ENCODE measurements at regions not wholly inside any gene's neighbourhood (a gene's known extent, or its start where the extent isn't known, plus 50 kb on each side); places are given as distances from the start of the nearest gene placed in this dataset.

DNA sequence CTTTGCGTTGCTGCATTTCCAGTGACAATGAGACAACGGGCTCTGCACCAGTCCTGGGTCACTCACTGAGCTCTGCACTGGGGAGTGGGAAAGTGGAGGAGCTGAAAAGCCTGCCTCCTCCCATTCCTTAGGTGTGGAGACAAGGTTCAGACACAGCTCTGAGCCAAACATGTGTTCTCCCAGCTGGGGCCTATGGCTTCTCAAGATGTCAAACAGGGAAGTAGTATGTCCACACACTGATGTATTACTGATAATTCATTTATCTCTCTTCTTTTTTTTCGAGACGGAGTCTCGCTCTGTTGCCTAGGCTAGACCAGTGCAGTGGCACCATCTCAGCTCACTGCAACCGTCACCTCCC lies 90.2 kb upstream of the SLC4A7 start:
- in situ Hi-C loops (cut with HindIII; ENCODE audit: extremely low pct_ligation_motif_present, low pct_unique_long_range_greater_than_20kb) = no loop called here
- no TSS peak for BruUV-seq (replicated peaks)
- POLR2A ChIA-PET = no interaction called here
- WGBS (ENCODE audit: low lambda C conversion rate) = 81% methylated on average over 6 of the region's 6 CpGs
- intact Hi-C loops (cut with micrococcal nuclease; ENCODE audit: unreplicated experiment) = no loop called here
- no peak for FAIRE-seq
- Histone ChIP-seq H3K4me3 (replicated peaks in 1 of 3; ENCODE audit: insufficient read depth in 1 of 3, low read depth in 2 of 3, low read length in 3 of 3) (no peak overlapping the region), H3K27ac (ENCODE audit: extremely low read length, insufficient read depth, low read length) (no peak overlapping the region), H3K9me3 (ENCODE audit: low read length) (no peaks in the 10 kb centered on the region), H3K36me3 (replicated peaks in 1 of 2; ENCODE audit: control insufficient read depth in 1 of 2, insufficient read depth in 2 of 2, low read length in 2 of 2) (no peaks in the 10 kb centered on the region), H3K9ac (ENCODE audit: insufficient read depth, low read depth, low read length) (no peak overlapping the region), H3K4me2 (ENCODE audit: low read depth, low read length) (no peak overlapping the region), H3K4me1 (ENCODE audit: insufficient read depth, low read length) (peaks cover 6% of the 10 kb centered on the region), H3K27me3 (ENCODE audit: control insufficient read depth in 1 of 2, insufficient read depth in 2 of 2, low read length in 2 of 2) (no peaks in the 10 kb centered on the region), H2AFZ (ENCODE audit: low read length) (no peak overlapping the region), H3K79me2 (ENCODE audit: insufficient read depth, low read length) (no peaks in the 10 kb centered on the region), H4K20me1 (ENCODE audit: insufficient read depth, low read length) (no peaks in the 10 kb centered on the region)
- DNase-seq (ENCODE audit: low spot score) = no peak
- no peak for ATAC-seq
- CTCF ChIA-PET (ENCODE audit: low intra/inter-chr PET ratio, low total read pairs) = no interaction called here
- TF ChIP-seq ZNF335 (CRISPR knock-in tag; IDR thresholded peaks at IDR 0.05) (no peak), ATF7-NPFF (CRISPR knock-in tag; IDR thresholded peaks at IDR 0.05; ENCODE audit: low read depth) (no peak), ZNF780A (CRISPR knock-in tag; IDR thresholded peaks at IDR 0.05) (no peak), LCORL (IDR thresholded peaks at IDR 0.05) (no peak), LCORL (CRISPR knock-in tag; IDR thresholded peaks at IDR 0.05) (no peak), ZMYM3 (CRISPR knock-in tag; IDR thresholded peaks at IDR 0.05) (no peak), SYNCRIP (IDR thresholded peaks at IDR 0.05; ENCODE audit: insufficient read depth, low read depth, low read length) (no peak), JUNB (CRISPR knock-in tag; IDR thresholded peaks at IDR 0.05; ENCODE audit: borderline replicate concordance) (no peak), EP300 (IDR thresholded peaks at IDR 0.05; ENCODE audit: low read depth in 2 of 2, low read length in 2 of 2) (no peak), EP300 (CRISPR knock-in tag; IDR thresholded peaks at IDR 0.05; ENCODE audit: borderline replicate concordance) (no peak), SALL2 (CRISPR knock-in tag; IDR thresholded peaks at IDR 0.05) (no peak)
- TF ChIP-seq, protein P1, sequence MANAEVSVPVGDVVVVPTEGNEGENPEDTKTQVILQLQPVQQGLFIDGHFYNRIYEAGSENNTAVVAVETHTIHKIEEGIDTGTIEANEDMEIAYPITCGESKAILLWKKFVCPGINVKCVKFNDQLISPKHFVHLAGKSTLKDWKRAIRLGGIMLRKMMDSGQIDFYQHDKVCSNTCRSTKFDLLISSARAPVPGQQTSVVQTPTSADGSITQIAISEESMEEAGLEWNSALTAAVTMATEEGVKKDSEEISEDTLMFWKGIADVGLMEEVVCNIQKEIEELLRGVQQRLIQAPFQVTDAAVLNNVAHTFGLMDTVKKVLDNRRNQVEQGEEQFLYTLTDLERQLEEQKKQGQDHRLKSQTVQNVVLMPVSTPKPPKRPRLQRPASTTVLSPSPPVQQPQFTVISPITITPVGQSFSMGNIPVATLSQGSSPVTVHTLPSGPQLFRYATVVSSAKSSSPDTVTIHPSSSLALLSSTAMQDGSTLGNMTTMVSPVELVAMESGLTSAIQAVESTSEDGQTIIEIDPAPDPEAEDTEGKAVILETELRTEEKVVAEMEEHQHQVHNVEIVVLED (CRISPR knock-in tag; IDR thresholded peaks at IDR 0.05; ENCODE audit: borderline replicate concordance) = no peak
- TF ChIP-seq, protein P2, sequence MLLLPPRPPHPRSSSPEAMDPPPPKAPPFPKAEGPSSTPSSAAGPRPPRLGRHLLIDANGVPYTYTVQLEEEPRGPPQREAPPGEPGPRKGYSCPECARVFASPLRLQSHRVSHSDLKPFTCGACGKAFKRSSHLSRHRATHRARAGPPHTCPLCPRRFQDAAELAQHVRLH (CRISPR knock-in tag; IDR thresholded peaks at IDR 0.05; ENCODE audit: borderline replicate concordance, low read depth) = no peak
- TF ChIP-seq, protein P3, sequence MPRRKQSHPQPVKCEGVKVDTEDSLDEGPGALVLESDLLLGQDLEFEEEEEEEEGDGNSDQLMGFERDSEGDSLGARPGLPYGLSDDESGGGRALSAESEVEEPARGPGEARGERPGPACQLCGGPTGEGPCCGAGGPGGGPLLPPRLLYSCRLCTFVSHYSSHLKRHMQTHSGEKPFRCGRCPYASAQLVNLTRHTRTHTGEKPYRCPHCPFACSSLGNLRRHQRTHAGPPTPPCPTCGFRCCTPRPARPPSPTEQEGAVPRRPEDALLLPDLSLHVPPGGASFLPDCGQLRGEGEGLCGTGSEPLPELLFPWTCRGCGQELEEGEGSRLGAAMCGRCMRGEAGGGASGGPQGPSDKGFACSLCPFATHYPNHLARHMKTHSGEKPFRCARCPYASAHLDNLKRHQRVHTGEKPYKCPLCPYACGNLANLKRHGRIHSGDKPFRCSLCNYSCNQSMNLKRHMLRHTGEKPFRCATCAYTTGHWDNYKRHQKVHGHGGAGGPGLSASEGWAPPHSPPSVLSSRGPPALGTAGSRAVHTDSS (CRISPR knock-in tag; conservative IDR thresholded peaks at IDR 0.05) = no peak
- TF ChIP-seq, protein P4, sequence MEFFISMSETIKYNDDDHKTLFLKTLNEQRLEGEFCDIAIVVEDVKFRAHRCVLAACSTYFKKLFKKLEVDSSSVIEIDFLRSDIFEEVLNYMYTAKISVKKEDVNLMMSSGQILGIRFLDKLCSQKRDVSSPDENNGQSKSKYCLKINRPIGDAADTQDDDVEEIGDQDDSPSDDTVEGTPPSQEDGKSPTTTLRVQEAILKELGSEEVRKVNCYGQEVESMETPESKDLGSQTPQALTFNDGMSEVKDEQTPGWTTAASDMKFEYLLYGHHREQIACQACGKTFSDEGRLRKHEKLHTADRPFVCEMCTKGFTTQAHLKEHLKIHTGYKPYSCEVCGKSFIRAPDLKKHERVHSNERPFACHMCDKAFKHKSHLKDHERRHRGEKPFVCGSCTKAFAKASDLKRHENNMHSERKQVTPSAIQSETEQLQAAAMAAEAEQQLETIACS (CRISPR knock-in tag; IDR thresholded peaks at IDR 0.05) = no peak
- TF ChIP-seq, protein P5, sequence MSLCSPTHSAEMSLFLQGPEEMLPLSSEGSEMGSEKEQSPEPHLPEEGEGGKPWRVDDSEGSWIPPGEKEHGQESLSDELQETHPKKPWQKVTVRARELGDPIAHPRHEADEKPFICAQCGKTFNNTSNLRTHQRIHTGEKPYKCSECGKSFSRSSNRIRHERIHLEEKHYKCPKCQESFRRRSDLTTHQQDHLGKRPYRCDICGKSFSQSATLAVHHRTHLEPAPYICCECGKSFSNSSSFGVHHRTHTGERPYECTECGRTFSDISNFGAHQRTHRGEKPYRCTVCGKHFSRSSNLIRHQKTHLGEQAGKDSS (CRISPR knock-in tag; IDR thresholded peaks at IDR 0.05; ENCODE audit: borderline replicate concordance, low read depth) = no peak
- TF ChIP-seq, protein P6, sequence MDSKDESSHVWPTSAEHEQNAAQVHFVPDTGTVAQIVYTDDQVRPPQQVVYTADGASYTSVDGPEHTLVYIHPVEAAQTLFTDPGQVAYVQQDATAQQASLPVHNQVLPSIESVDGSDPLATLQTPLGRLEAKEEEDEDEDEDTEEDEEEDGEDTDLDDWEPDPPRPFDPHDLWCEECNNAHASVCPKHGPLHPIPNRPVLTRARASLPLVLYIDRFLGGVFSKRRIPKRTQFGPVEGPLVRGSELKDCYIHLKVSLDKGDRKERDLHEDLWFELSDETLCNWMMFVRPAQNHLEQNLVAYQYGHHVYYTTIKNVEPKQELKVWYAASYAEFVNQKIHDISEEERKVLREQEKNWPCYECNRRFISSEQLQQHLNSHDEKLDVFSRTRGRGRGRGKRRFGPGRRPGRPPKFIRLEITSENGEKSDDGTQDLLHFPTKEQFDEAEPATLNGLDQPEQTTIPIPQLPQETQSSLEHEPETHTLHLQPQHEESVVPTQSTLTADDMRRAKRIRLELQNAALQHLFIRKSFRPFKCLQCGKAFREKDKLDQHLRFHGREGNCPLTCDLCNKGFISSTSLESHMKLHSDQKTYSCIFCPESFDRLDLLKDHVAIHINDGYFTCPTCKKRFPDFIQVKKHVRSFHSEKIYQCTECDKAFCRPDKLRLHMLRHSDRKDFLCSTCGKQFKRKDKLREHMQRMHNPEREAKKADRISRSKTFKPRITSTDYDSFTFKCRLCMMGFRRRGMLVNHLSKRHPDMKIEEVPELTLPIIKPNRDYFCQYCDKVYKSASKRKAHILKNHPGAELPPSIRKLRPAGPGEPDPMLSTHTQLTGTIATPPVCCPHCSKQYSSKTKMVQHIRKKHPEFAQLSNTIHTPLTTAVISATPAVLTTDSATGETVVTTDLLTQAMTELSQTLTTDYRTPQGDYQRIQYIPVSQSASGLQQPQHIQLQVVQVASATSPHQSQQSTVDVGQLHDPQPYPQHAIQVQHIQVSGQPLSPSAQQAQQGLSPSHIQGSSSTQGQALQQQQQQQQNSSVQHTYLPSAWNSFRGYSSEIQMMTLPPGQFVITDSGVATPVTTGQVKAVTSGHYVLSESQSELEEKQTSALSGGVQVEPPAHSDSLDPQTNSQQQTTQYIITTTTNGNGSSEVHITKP (CRISPR knock-in tag; IDR thresholded peaks at IDR 0.05; ENCODE audit: low read depth) = no peak
